Heart right ventricle (tissue), 16 donors: ENCODE measurements at regions not wholly inside any gene's neighbourhood (a gene's known extent, or its start where the extent isn't known, plus 50 kb on each side); places are given as distances from the start of the nearest gene placed in this dataset.

ENCODE experiments used
- ATAC-seq, 8 donors: fragments of 200-7000 bp; cut with Tn5 transposase; one replicate each; pipeline ENCODE4 v1.9.1; 2020; ENCODE audit warnings: mild to moderate bottlenecking in 8 of 8, moderate library complexity in 8 of 8, moderate number of reproducible peaks in 1 of 8
- DNase-seq, 2 donors: peaks; one replicate each; pipeline ENCODE4 v3.0.0-alpha.2; 2020
- H3K27ac ChIP-seq, 10 donors: fragments of 200-600 bp; sonication (generic) in 2 of 10; one replicate each; pipeline versions ENCODE4 v1.5.0 to v1.8.0; 2020 to 2022; ENCODE audit warnings: mild to moderate bottlenecking in 3 of 10
- H3K27me3 ChIP-seq, 7 donors: fragments of 200-600 bp; one replicate each; pipeline ENCODE4 v1.8.0; 2021 to 2022; ENCODE audit warnings: mild to moderate bottlenecking in 2 of 7
- H3K36me3 ChIP-seq, 9 donors: fragments of 200-600 bp; sonication (generic) in 1 of 9; one replicate each; pipeline versions ENCODE4 v1.5.0 to v1.8.0; 2020 to 2022; ENCODE audit warnings: mild to moderate bottlenecking in 2 of 9
- H3K4me1 ChIP-seq, 9 donors: fragments of 200-600 bp; sonication (generic) in 1 of 9; one replicate each; pipeline versions ENCODE4 v1.5.0 to v1.8.0; 2020 to 2022; ENCODE audit warnings: mild to moderate bottlenecking in 4 of 9
- H3K4me3 ChIP-seq, 10 donors: fragments of 200-600 bp; sonication (generic) in 2 of 10; one replicate each; pipeline versions ENCODE4 v1.5.0 to v1.8.0; 2020 to 2022; ENCODE audit warnings: mild to moderate bottlenecking in 7 of 10, moderate library complexity in 2 of 10
- H3K9me3 ChIP-seq, 11 donors: fragments of 200-600 bp in 10 of 11; sonication (generic) in 2 of 11; one replicate each; pipeline versions ENCODE4 v1.5.0 to v1.8.0; 2013 to 2022; ENCODE audit warnings: mild to moderate bottlenecking in 2 of 11, control low read depth in 1 of 11, moderate library complexity in 1 of 11
- WGBS, 2 donors: extraction: QIAGEN DNeasy Blood & Tissue Kit; methylation state at CpG; one replicate each; pipeline ENCODE4 v1.1.7; 2013; ENCODE audit warnings: inconsistent platforms in 1 of 2; 5-methylcytosine and 5-hydroxymethylcytosine counted together
- intact Hi-C, 10 donors: fragments of 100-400 bp; cut with DNase I; formaldehyde crosslinking; loops; one replicate each; pipeline versions ENCODE4 v1.11.1 to v1.14.2; 2022
- TF ChIP-seq, protein P1 (sequence below), 9 donors: fragments of 200-600 bp; sonication (generic) in 2 of 9; IDR thresholded peaks; one replicate each; pipeline versions ENCODE4 v1.5.0 to v1.8.0; 2021 to 2022; ENCODE audit warnings: antibody characterized with exemption in 9 of 9, mild to moderate bottlenecking in 5 of 9, moderate library complexity in 1 of 9
- donor health status: Arrhythmogenic right ventricular cardiomyopathy.
- donor health status: ischemic (EF 13 %, LVEDD 7.1; RV severe dilation, severe dysfunction).
- donor health status: healthy with polysubstance abuse.
- donor health status: DM: no; HTN: yes; CAD: no.
- donor health status: DM: no; HTN: no; CAD: no.
- donor health status: ischemic (EF 25% LVEDD 6.9; RV normal size, moderate dysfunction).
- donor health status: ischemic (EF 25% LVEDD 5.7; RV mildly dilated, moderate dysfunction).
- donor health status: healthy.
- donor health status: DM: yes; HTN: yes; CAD: no.
- donor health status: Ischemic cardiomyopathy.
- donor health status: ischemic (EF 35%, LVEDD 5.7; RV mildly dilated, moderate dysfunction).
- donor health status: nonischemic (EF 11% LVEDD 7.7; RV severe dilation, severe dysfunction).
- donor health status: DM: yes; HTN: yes; CAD: no.
- donor health status: PGD.
- donor health status: ischemic (EF 29% LVEDD 5.4; RV normal size, mild dysfunction).
- donor health status: nonischemic (EF 23%, LVEDD 6.1; RV moderate dilation, normal function).

- Histone ChIP-seq H3K4me3 (no peak overlapping the region), H3K27me3 (no peaks in the 10 kb centered on the region), H3K36me3 (no peaks in the 10 kb centered on the region), H3K27ac (no peak overlapping the region), H3K4me1 (peaks cover 0 to 8% (median 0%) of the 10 kb centered on the region in 9 donors), H3K9me3 (no peaks in the 10 kb centered on the region)
- ATAC-seq, result no peak
- 90 to 94% methylated on average over 4 of the region's 4 CpGs for WGBS, 2 donors
- TF ChIP-seq, protein P1, sequence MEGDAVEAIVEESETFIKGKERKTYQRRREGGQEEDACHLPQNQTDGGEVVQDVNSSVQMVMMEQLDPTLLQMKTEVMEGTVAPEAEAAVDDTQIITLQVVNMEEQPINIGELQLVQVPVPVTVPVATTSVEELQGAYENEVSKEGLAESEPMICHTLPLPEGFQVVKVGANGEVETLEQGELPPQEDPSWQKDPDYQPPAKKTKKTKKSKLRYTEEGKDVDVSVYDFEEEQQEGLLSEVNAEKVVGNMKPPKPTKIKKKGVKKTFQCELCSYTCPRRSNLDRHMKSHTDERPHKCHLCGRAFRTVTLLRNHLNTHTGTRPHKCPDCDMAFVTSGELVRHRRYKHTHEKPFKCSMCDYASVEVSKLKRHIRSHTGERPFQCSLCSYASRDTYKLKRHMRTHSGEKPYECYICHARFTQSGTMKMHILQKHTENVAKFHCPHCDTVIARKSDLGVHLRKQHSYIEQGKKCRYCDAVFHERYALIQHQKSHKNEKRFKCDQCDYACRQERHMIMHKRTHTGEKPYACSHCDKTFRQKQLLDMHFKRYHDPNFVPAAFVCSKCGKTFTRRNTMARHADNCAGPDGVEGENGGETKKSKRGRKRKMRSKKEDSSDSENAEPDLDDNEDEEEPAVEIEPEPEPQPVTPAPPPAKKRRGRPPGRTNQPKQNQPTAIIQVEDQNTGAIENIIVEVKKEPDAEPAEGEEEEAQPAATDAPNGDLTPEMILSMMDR (IDR thresholded peaks at IDR 0.05), result no peak
- intact Hi-C loops, result no loop called here
- DNase-seq, result no peak
Measured at GRCh38 chr13:58298556-58299135, 667.1 kb downstream of the PCDH17 start.

GRCh38 chr13:58300224-58300623 lies 668.7 kb downstream of the PCDH17 start:
- Histone ChIP-seq H3K4me3 (no peak overlapping the region), H3K4me1 (peaks cover 0 to 8% (median 0%) of the 10 kb centered on the region in 9 donors), H3K9me3 (no peaks in the 10 kb centered on the region), H3K27me3 (no peaks in the 10 kb centered on the region), H3K36me3 (no peaks in the 10 kb centered on the region), H3K27ac (no peak overlapping the region)
- intact Hi-C loops, result no loop called here
- TF ChIP-seq, protein P1 (IDR thresholded peaks at IDR 0.05), result no peak
- ATAC-seq, result no peak
- no peak for DNase-seq

DNA sequence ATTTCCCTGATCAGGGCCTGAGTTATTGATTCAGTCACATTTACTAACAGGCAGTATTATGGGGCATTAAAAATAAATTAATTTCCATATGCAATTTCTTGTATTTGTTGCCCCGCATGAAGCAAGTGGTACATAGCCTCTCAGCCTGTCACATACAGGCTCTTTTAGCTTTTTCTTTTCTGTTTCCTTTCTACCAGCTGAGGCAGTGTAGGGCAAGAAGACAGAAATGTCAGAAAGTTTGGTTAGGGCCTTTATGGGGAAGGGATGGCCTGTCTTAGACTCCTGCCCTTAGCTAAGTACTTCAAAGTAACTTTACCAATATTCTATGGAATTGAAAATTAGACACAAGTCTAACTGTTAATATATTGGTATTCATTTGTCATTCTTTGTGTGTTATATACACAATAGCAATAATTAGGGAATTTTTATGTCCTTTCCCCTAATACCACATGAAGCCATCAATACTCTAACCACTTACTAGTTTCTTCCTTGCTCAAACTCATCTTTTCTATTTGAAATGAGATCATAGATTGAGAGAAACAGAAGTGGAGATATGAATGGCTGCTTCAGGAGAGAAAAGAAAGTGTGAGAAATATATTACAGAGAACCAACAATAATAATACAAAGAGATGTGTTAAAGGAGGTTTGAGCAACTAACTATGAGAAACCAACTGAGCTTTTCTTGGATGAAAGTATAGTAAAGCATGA lies 669.6 kb downstream of the PCDH17 start:
- TF ChIP-seq, protein P1 (IDR thresholded peaks at IDR 0.05), result no peak
- 95% methylated on average over 1 of the region's 1 CpG for WGBS, 2 donors
- Histone ChIP-seq H3K4me1 (peaks cover 0 to 8% (median 0%) of the 10 kb centered on the region in 9 donors), H3K9me3 (no peaks in the 10 kb centered on the region), H3K27me3 (no peaks in the 10 kb centered on the region), H3K27ac (no peak overlapping the region), H3K36me3 (no peaks in the 10 kb centered on the region), H3K4me3 (no peak overlapping the region)
- no peak for DNase-seq
- ATAC-seq, result no peak
- intact Hi-C loops, result no loop called here

DNA sequence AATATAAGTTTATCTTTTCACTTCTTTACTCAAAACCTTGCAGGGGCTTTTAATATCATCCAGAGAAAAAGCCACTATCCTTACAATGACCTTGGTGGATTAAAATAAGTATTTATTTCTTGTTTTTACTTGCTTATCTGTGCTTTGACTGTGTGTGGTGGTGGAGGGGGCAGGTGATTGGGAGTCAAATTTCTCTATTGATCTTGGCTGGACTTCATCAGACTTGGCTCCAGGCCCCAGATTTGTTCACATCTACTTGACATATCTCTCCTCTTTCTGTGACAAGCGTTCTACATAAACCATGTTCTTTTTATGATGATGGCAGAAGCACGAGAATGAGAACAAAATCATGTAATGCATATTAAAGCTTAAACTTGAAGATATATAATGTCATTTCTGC lies 670.8 kb downstream of the PCDH17 start:
- ATAC-seq, result no peak
- Histone ChIP-seq H3K9me3 (no peaks in the 10 kb centered on the region), H3K4me1 (peaks cover 0 to 8% (median 0%) of the 10 kb centered on the region in 9 donors), H3K36me3 (no peaks in the 10 kb centered on the region), H3K27me3 (no peaks in the 10 kb centered on the region), H3K27ac (no peak overlapping the region), H3K4me3 (no peak overlapping the region)
- TF ChIP-seq, protein P1 (IDR thresholded peaks at IDR 0.05), result no peak
- intact Hi-C loops, result no loop called here
- no peak for DNase-seq
- WGBS, 2 donors, result 64 to 88% methylated on average over 2 of the region's 2 CpGs
